Parathyroid adenoma (tissue), 2 donors: ENCODE measurements at regions not wholly inside any gene's neighbourhood (a gene's known extent, or its start where the extent isn't known, plus 50 kb on each side); places are given as distances from the start of the nearest gene placed in this dataset.

ENCODE experiments used
- H2AFZ ChIP-seq: fragments of 300-600 bp; sonication (generic); one replicate; pipeline ENCODE4 v1.7.0; 2017; ENCODE audit warnings: antibody characterized with exemption, mild to moderate bottlenecking
- H3K27ac ChIP-seq: fragments of 300-600 bp; sonication (generic); one replicate; pipeline ENCODE4 v1.7.0; 2017
- H3K27me3 ChIP-seq: fragments of 300-600 bp; sonication (generic); one replicate; pipeline ENCODE4 v1.7.0; 2017; ENCODE audit warnings: low read length; ENCODE audit not compliant: control insufficient read depth, insufficient read depth
- H3K36me3 ChIP-seq: fragments of 300-600 bp; sonication (generic); one replicate; pipeline ENCODE4 v1.7.0; 2017; ENCODE audit warnings: low read length; ENCODE audit not compliant: control insufficient read depth, insufficient read depth
- H3K4me1 ChIP-seq: fragments of 300-600 bp; sonication (generic); one replicate; pipeline ENCODE4 v1.7.0; 2017; ENCODE audit warnings: control low read depth
- H3K4me2 ChIP-seq: fragments of 300-600 bp; sonication (generic); one replicate; pipeline ENCODE4 v1.7.0; 2017; ENCODE audit warnings: low read length
- H3K4me3 ChIP-seq: fragments of 300-600 bp; sonication (generic); one replicate; pipeline ENCODE4 v1.7.0; 2017; ENCODE audit warnings: low read depth, low read length
- H3K79me2 ChIP-seq: fragments of 300-600 bp; sonication (generic); one replicate; pipeline ENCODE4 v1.7.0; 2017; ENCODE audit warnings: control low read depth
- H3K9ac ChIP-seq: fragments of 300-600 bp; sonication (generic); one replicate; pipeline ENCODE4 v1.7.0; 2017; ENCODE audit warnings: mild to moderate bottlenecking
- H3K9me3 ChIP-seq: fragments of 300-600 bp; sonication (generic); one replicate; pipeline ENCODE4 v1.7.0; 2017; ENCODE audit warnings: low read length; ENCODE audit not compliant: control insufficient read depth
- TF ChIP-seq, protein P1 (sequence below): fragments of 300-600 bp; sonication (generic); IDR thresholded peaks from one replicate; pipeline ENCODE4 v1.7.0; 2017; ENCODE audit warnings: antibody characterized with exemption, mild to moderate bottlenecking
- donor health status: primary hyperparathyroidism.

DNA sequence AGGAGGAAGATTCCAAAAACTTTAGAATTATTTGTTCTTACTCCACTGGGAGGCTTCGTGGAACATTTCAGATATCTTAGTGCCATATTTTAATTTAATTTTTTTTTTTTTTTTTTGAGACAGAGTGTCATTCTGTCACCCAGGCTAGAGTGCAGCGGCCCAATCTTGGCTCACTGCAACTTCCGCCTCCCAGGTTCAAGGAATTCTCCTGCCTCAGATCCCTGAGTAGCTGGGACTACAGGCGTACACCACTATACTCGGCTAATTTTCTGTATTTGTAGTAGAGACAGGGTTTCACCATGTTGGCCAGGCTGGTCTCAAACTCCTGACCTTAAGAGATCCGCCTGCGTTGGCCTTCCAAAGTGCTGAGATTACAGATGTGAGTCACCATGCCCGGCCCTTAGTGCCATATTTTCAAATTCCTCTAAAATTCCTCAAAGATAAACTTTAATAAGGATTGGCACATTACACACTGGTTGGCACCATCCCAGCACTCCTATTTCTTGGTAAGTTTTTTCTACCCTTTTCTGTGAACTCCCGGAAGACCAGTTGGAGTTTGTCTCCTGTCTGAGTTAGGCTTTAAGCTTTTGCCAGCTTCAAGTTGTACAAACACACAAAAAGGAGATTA lies 693.7 kb downstream of the MCTP2 start:
- TF ChIP-seq, protein P1, sequence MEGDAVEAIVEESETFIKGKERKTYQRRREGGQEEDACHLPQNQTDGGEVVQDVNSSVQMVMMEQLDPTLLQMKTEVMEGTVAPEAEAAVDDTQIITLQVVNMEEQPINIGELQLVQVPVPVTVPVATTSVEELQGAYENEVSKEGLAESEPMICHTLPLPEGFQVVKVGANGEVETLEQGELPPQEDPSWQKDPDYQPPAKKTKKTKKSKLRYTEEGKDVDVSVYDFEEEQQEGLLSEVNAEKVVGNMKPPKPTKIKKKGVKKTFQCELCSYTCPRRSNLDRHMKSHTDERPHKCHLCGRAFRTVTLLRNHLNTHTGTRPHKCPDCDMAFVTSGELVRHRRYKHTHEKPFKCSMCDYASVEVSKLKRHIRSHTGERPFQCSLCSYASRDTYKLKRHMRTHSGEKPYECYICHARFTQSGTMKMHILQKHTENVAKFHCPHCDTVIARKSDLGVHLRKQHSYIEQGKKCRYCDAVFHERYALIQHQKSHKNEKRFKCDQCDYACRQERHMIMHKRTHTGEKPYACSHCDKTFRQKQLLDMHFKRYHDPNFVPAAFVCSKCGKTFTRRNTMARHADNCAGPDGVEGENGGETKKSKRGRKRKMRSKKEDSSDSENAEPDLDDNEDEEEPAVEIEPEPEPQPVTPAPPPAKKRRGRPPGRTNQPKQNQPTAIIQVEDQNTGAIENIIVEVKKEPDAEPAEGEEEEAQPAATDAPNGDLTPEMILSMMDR = no peak
- H3K4me2 ChIP-seq = no peak overlapping the region
- no peaks in the 10 kb centered on the region for H3K4me1 ChIP-seq
- H3K27ac ChIP-seq = no peak overlapping the region
- H3K36me3 ChIP-seq = no peaks in the 10 kb centered on the region
- H2AFZ ChIP-seq = no peak overlapping the region
- no peak overlapping the region for H3K4me3 ChIP-seq
- no peaks in the 10 kb centered on the region for H3K79me2 ChIP-seq
- H3K9ac ChIP-seq = no peak overlapping the region
- H3K9me3 ChIP-seq = no peaks in the 10 kb centered on the region
- no peaks in the 10 kb centered on the region for H3K27me3 ChIP-seq

- no peaks in the 10 kb centered on the region for H3K27me3 ChIP-seq
- no peaks in the 10 kb centered on the region for H3K36me3 ChIP-seq
- no peak overlapping the region for H2AFZ ChIP-seq
- no peak overlapping the region for H3K27ac ChIP-seq
- H3K9me3 ChIP-seq = no peaks in the 10 kb centered on the region
- H3K4me3 ChIP-seq = no peak overlapping the region
- no peaks in the 10 kb centered on the region for H3K4me1 ChIP-seq
- no peaks in the 10 kb centered on the region for H3K79me2 ChIP-seq
- H3K9ac ChIP-seq = no peak overlapping the region
- TF ChIP-seq, protein P1 = no peak
- no peak overlapping the region for H3K4me2 ChIP-seq
Measured at GRCh38 chr15:94925680-94926079, 694.3 kb downstream of the MCTP2 start.

DNA sequence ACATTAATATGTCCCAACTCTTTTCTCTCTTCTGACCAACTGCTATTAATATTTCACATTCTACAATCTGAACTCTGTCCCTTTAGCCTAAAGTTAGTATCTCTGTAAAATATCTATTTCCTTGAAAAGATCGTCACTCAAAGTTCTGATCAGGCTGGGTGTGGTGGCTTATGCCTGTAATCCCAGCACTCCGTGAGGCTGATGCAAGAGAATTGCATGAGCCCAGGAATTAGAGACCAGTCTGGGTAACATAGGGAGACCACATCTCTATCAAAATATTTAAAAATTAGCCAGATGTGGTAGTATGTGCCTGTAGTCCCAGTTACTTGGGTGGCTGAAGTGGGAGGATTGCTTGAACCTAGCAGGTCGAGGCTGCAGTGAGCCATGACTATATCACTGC lies 695.6 kb downstream of the MCTP2 start:
- Histone ChIP-seq H3K4me3 (no peak overlapping the region), H3K36me3 (no peaks in the 10 kb centered on the region), H3K4me2 (no peak overlapping the region), H3K79me2 (no peaks in the 10 kb centered on the region), H2AFZ (no peak overlapping the region), H3K4me1 (no peaks in the 10 kb centered on the region), H3K27me3 (no peaks in the 10 kb centered on the region), H3K9ac (no peak overlapping the region), H3K27ac (no peak overlapping the region), H3K9me3 (no peaks in the 10 kb centered on the region)
- TF ChIP-seq, protein P1 = no peak

DNA sequence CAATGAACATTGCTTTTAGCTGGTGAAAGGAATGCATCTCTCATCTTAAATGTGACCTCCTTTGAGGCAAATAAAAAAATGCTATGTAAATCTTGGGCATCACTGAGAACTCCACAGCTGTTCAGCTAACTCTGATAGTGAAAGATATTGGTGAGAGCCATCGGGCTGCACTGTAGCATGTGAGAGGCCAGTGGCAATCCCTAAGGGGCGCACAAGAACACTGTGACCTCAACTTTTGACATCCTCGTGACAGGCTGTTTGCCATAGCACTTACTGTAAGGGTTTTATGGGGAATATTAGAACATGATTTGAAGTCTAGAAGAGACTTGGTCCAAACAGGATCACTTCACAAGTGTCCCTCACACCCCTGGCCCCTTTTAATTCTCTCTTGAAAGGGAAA lies 697.9 kb downstream of the MCTP2 start:
- Histone ChIP-seq H3K4me2 (no peak overlapping the region), H3K27ac (no peak overlapping the region)

More for the DNA sequence above, 697.9 kb downstream of the MCTP2 start:
- Histone ChIP-seq H3K9ac (no peak overlapping the region), H3K4me3 (no peak overlapping the region), H3K79me2 (no peaks in the 10 kb centered on the region), H2AFZ (no peak overlapping the region), H3K9me3 (no peaks in the 10 kb centered on the region), H3K27me3 (no peaks in the 10 kb centered on the region), H3K36me3 (no peaks in the 10 kb centered on the region), H3K4me1 (no peaks in the 10 kb centered on the region)
- TF ChIP-seq, protein P1 = no peak
